GM18498 (cell line): ENCODE measurements at regions not wholly inside any gene's neighbourhood (a gene's known extent, or its start where the extent isn't known, plus 50 kb on each side); places are given as distances from the start of the nearest gene placed in this dataset.
"Not testable (repeated sequence)": the region's sequence is repeated elsewhere in the genome, so short reads cannot be mapped to it uniquely, and the experiment has no call there.

Experiments used
- ATAC-seq: cut with Tn5 transposase; IDR thresholded peaks from one replicate; pipeline ENCODE4 v1.9.1; 2021; ENCODE audit warnings: mild to moderate bottlenecking, moderate library complexity; ENCODE audit not compliant: unreplicated experiment

GRCh38 chr1:147103416-147104155 is 68.7 kb downstream of the PRKAB2 start:
- not testable (repeated sequence) for ATAC-seq

- ATAC-seq = no peak
These were observed 73.1 kb downstream of the PRKAB2 start for GRCh38 chr1:147099192-147099591.

GRCh38 chr1:147098338-147098973 is 73.8 kb downstream of the PRKAB2 start:
- ATAC-seq = not testable (repeated sequence)

- ATAC-seq = no peak
These were observed 76.6 kb downstream of the PRKAB2 start for GRCh38 chr1:147095691-147096090.

GRCh38 chr1:147091801-147092200 is 80.5 kb downstream of the PRKAB2 start:
- ATAC-seq = no peak

- no peak for ATAC-seq
These were observed 82.8 kb downstream of the PRKAB2 start for GRCh38 chr1:147089457-147089856.

GRCh38 chr1:147086129-147086528 is 86.1 kb downstream of the PRKAB2 start:
- no peak for ATAC-seq

- ATAC-seq = peak; percentile 81
These were observed 87.8 kb downstream of the PRKAB2 start for GRCh38 chr1:147084273-147085096.

- ATAC-seq = peak; percentile 3
These were observed 88.4 kb downstream of the PRKAB2 start for GRCh38 chr1:147083919-147084272.

GRCh38 chr1:147080671-147081394 is 91.4 kb downstream of the PRKAB2 start:
- ATAC-seq = no peak

- ATAC-seq = no peak
These were observed 92.1 kb downstream of the PRKAB2 start for GRCh38 chr1:147080006-147080661.

- ATAC-seq = no peak
These were observed 92.8 kb downstream of the PRKAB2 start for GRCh38 chr1:147079400-147080005.

GRCh38 chr1:147078606-147079399 is 93.5 kb downstream of the PRKAB2 start:
- ATAC-seq = no peak

- no peak for ATAC-seq
These were observed 94.2 kb downstream of the PRKAB2 start for GRCh38 chr1:147077936-147078605.

GRCh38 chr1:147077523-147077922 is 94.7 kb downstream of the PRKAB2 start:
- no peak for ATAC-seq

- no peak for ATAC-seq
These were observed 95.2 kb downstream of the PRKAB2 start for GRCh38 chr1:147077081-147077480.

GRCh38 chr1:147076442-147076841 is 95.8 kb downstream of the PRKAB2 start:
- no peak for ATAC-seq

GRCh38 chr1:147072482-147073432 is 99.5 kb downstream of the PRKAB2 start:
- ATAC-seq = no peak
